OCI-LY1 (cell line): ENCODE measurements at regions not wholly inside any gene's neighbourhood (a gene's known extent, or its start where the extent isn't known, plus 50 kb on each side); places are given as distances from the start of the nearest gene placed in this dataset.

Experiments used
- CTCF ChIP-seq: fragments of 200-600 bp; sonication (generic), shearing (Covaris generic); IDR thresholded peaks from 2 replicates; pipeline ENCODE4 v1.5.1; 2017; ENCODE audit warnings: mild to moderate bottlenecking, antibody characterized with exemption, low read length, moderate library complexity, mixed read lengths
- EZH2 ChIP-seq: fragments of 200-600 bp; sonication (generic), shearing (Covaris generic); IDR thresholded peaks from 2 replicates; pipeline ENCODE4 v1.8.0; 2017; ENCODE audit warnings: borderline replicate concordance, mixed run types, mild to moderate bottlenecking, antibody characterized with exemption, low read length, moderate library complexity, mixed read lengths

- TF ChIP-seq EZH2 (no peak), CTCF (no peak)
These were observed 72.7 kb upstream of the RANBP3L start for GRCh38 chr5:36374266-36374862.
